ENCODE measurements at regions not wholly inside any gene's neighbourhood (a gene's known extent, or its start where the extent isn't known, plus 50 kb on each side); places are given as distances from the start of the nearest gene placed in this dataset.

DNA sequence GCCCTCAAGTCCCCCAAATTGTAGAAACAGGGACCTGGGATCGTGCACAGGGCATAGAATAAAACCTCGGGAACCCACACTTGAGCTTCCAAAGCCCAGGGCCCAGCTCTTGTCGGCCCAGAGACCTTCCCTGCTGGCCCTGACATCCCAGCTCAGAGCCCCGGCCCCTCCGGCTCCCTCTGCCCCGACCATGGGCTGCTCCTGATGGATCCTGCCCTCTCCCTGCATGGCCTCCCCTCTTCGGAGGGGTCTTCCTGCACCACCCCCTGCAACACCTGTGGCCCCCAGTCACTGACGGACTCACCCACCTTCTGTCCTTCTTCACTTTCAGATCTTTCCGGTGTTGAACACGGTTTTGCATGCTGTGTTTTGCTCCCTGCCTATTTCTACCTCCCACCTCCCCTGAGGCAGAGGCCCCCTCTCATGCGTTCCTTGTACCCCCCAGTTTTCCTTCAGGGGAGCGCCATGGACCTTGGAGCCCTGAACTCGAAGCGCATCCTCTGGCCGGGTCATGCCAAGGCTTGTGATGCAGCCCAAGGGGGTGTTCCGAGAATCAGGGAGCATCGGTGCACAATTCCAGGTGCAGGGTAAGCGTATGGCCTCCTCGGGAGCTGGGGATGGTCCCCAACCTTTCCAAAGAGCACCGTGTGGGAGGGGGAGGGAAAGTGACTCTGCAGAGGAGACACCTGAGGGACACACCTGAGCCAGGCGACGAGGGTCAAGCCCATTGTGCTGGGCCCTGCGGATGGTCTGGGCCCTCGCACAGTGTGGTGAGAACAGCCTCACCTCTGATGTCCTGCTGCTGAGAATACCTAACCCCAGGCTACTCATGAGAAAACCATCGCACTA is 666.4 kb downstream of the BRD1 start:
- DNase-seq (ENCODE audit: low read depth, low spot score) = no peak
- in situ Hi-C loops (cut with HindIII; ENCODE audit: low pct_unique_long_range_greater_than_20kb, low sequenced_read_pairs) = no loop called here

- no peak for DNase-seq (ENCODE audit: low read depth, low spot score)
- in situ Hi-C loops (cut with HindIII; ENCODE audit: low pct_unique_long_range_greater_than_20kb, low sequenced_read_pairs) = no loop called here
Measured at GRCh38 chr22:49160261-49161001, 667.2 kb downstream of the BRD1 start.

GRCh38 chr22:49159711-49160110 is 668.0 kb downstream of the BRD1 start:
- in situ Hi-C loops (cut with HindIII; ENCODE audit: low pct_unique_long_range_greater_than_20kb, low sequenced_read_pairs) = no loop called here
- DNase-seq (ENCODE audit: low read depth, low spot score) = no peak

DNA sequence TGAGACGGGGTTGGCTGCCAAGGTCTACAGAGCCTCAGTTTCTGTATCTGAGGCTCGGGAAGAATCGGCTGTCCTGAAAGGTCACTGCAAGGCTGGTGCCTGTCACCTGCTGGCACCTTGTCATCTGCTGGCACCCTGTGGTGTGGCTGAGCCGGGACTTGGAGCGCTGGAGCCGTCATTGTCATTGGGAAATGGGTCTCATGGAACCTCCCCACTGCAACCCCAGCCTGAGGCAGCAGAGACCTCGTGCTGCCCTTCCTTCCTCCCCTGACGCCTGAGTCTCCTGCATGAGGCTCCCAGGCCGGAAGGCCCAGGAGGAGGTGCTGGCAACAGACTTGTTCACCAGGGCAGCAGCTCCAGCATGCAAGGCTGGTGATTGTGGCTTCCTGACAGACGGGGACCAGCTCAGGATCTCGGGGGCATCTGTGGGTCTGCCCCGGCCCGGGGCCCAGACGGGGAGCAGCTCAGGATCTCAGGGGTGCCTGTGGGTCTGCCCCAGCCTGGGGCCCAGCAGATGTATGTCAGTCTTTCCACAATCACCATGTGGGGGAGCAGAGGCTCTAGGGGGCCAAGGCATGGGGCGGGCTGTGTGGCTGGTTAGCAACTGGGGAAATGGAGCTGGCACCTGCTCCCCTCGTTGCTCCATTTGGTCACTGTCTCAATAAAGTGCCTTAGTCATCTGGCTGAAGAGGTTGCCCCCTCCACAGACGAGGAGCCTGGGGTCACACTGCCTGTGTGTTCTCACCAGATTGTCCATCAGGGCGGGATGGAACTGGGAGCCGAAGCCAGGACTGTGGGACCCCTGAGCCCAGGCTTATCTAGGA is 668.7 kb downstream of the BRD1 start:
- in situ Hi-C loops (cut with HindIII; ENCODE audit: low pct_unique_long_range_greater_than_20kb, low sequenced_read_pairs) = no loop called here
- DNase-seq (ENCODE audit: low read depth, low spot score) = peak; percentile 7

GRCh38 chr22:49157529-49158339 is 669.9 kb downstream of the BRD1 start:
- no peak for DNase-seq (ENCODE audit: low read depth, low spot score)
- in situ Hi-C loops (cut with HindIII; ENCODE audit: low pct_unique_long_range_greater_than_20kb, low sequenced_read_pairs) = no loop called here

DNA sequence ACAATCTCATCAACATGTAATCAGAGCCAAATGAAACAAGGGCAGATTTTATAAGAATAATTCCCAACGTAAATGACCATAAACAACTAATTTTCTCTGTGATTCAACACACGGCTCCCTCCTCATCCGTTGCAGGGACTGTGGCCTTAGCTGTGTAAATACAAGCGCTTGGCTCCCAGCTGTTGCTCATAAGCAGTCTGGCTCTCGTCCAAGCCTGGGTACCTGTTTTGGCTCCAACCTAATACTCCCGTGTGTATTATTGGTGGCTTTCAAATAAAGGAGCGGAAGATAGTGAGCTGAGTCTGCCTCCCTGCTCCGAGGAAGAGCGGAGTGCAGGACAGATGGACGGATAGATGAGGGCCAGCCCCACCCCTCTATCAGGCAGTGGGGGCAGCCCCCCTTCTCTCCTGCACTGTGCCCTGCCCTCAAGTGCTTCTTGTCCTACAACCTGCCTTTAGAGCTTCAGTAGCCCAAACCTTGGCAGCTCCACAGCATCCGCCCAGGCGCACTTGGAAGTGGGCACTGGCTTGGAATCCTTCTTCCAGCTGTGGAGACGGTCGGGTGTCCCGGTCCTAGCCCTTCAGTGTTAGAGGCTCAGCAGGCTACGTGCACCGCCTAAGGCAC is 670.9 kb downstream of the BRD1 start:
- in situ Hi-C loops (cut with HindIII; ENCODE audit: low pct_unique_long_range_greater_than_20kb, low sequenced_read_pairs) = no loop called here

GRCh38 chr22:49155770-49156580 is 671.7 kb downstream of the BRD1 start:
- in situ Hi-C loops (cut with HindIII; ENCODE audit: low pct_unique_long_range_greater_than_20kb, low sequenced_read_pairs) = no loop called here
- DNase-seq (ENCODE audit: low read depth, low spot score) = peak; percentile 9

More for the DNA sequence above, 670.9 kb downstream of the BRD1 start:
- no peak for DNase-seq (ENCODE audit: low read depth, low spot score)

GRCh38 chr22:49155039-49155769 is 672.5 kb downstream of the BRD1 start:
- in situ Hi-C loops (cut with HindIII; ENCODE audit: low pct_unique_long_range_greater_than_20kb, low sequenced_read_pairs) = no loop called here
- DNase-seq (ENCODE audit: low read depth, low spot score) = no peak

DNA sequence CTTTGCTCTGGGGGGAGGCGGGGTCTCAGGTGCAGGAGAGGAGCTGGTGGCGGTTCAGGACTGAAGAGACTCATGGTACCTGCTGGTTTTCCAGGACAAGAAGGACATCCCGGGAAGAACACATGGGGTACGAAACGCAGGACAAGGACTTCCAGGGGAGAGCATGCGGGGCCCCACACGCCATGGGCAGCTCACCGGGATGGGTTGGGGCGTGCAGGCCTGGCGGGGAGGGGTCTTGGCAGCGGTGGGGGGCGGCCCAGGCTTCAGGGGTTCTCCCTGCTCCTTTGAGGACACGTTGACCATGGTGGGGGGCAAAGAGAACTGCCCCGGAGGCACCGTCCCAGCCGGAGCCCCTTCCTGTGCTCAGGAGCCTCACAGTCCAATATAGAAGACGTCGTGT is 673.2 kb downstream of the BRD1 start:
- DNase-seq (ENCODE audit: low read depth, low spot score) = no peak
- in situ Hi-C loops (cut with HindIII; ENCODE audit: low pct_unique_long_range_greater_than_20kb, low sequenced_read_pairs) = no loop called here

- DNase-seq (ENCODE audit: low read depth, low spot score) = no peak
- in situ Hi-C loops (cut with HindIII; ENCODE audit: low pct_unique_long_range_greater_than_20kb, low sequenced_read_pairs) = no loop called here
Measured at GRCh38 chr22:49153921-49154320, 673.8 kb downstream of the BRD1 start.

DNA sequence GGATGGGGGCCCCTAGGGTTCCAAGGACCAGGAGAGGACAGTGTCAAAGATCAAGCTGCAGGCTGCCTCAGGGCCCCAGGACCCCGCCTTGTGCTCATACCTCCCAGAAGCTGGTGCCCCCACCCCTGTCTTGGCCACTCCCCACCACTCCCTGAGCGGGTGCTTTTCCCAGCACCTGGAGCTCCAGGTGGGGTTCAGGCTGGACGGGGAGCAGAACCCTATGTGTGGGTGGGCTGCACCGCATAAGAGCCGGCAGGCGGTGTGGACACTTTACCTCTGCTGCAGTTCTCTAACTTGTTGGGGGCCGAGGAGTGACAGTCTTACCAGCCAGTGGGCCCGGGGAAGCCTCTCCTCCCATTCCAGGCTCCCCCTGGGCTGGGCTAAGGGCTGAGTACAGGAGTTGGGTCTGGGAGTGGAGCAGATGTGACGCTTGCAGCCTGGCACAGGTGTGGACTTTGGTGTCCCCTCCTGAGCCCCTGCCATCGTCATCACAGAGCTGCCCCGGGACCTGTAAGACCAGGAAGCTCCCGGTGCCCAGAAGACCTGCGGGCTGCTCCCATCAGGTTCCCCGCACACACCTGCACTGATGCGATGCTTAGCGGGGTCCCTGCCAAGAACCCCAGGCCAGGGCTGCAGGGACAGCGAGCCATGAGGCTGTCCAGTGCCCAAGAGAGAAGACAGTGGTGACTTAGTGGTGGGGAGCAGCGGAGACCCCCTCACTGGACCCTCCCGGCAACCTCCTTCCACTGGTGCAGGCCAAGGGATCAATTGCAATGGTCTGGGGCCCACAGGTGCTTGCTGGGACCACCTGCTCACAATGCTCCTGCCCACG is 674.5 kb downstream of the BRD1 start:
- in situ Hi-C loops (cut with HindIII; ENCODE audit: low pct_unique_long_range_greater_than_20kb, low sequenced_read_pairs) = no loop called here
- DNase-seq (ENCODE audit: low read depth, low spot score) = no peak

DNA sequence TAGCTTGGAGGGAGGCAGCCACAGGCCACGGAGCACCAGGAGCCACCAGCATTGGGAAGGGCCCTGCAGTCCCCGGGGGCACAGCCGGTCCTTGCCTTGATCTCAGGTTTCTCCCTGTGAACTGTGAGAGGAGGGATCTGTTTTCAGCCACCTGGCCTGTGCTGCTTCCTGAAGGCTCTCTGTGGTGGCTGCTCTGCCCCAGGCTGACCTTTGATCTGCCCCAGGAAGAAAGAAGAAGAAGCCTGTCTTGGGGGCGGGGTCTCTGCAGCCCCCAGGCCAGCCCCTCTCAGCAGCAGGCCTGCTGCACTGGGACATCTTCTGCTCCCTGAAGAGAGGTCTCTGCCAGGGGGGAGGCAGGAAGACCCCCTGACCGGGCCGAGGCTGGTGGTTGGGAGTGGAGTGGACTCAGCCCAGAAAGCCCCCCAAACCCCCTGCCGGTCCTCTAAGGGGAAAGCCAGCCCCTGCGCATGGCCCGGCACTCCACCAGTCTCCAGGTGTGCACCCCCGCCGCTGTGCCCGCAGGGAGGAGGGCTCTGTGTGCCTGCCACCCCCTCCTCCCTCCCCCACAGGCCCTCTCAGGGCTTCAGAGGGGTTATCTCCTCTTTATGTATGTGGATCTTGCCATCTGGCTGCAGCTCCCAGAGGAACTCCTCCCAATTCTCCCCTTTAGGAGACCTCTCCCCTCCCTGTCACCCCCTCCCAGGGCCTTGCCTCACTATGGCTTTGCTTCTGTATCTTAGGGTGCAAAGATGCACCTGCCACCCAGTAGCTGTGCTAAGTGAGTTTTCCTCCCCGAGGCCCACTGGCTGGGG is 675.3 kb downstream of the BRD1 start:
- DNase-seq (ENCODE audit: low read depth, low spot score) = no peak
- in situ Hi-C loops (cut with HindIII; ENCODE audit: low pct_unique_long_range_greater_than_20kb, low sequenced_read_pairs) = no loop called here

DNA sequence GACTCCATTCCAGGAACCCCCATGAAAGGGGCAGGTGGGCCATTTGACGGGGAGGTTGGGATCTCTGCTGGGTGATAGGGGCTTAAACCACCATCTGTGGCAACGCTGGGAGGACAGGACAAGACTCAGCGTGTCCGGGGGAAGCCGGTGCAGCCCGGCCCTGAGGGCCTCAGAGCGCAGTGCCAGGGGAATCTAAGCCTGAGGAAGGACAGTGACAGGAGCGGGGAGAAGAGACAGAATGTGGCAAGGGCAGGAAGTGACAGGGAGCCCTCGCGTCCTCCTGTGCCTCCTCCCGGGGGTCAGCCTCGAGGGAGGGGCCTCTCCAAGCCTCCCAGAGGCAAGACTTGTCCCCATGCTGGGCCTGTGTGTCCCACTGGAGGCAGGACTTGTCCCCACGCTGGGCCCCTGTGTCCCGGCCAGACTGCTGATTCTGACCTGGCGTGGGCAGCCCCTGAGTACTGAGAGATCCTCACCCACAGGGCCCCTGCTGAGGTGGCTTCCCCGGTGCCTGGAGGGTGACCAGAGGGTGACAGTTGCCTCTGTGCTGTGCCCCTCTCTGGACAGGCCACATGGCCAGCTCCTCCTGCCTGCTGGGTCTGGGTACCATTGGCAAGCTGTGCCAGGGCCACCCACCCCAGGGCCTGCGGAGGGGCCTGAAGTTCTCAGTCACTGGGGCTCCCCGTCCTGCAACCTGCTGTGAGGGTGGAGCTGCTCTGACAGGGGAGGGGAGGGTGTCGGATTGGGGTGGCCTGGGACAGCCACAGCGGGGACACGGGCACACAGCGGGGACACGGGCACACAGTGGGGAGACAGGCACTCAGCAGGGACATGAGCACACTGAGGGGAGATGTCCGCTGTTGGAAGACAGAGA is 676.2 kb downstream of the BRD1 start:
- no peak for DNase-seq (ENCODE audit: low read depth, low spot score)
- in situ Hi-C loops (cut with HindIII; ENCODE audit: low pct_unique_long_range_greater_than_20kb, low sequenced_read_pairs) = no loop called here

All from SK-MEL-5 (cell line).